D721Med (cell line): ENCODE measurements at regions not wholly inside any gene's neighbourhood (a gene's known extent, or its start where the extent isn't known, plus 50 kb on each side); places are given as distances from the start of the nearest gene placed in this dataset.

Experiments used
- DNase-seq: peaks from one replicate; pipeline ENCODE4 v3.0.0; 2011; ENCODE audit warnings: low spot score; ENCODE audit not compliant: insufficient read length
- FAIRE-seq: peaks from 2 replicates; lab custom pipeline; 2011; peaks lifted over from hg19 to GRCh38; lab: Jason Lieb, UNC
- TF ChIP-seq, protein P1 (sequence below): IDR thresholded peaks from 2 replicates; pipeline ENCODE4 v1.5.1; 2012; ENCODE audit warnings: mild to moderate bottlenecking, control low read depth; ENCODE audit not compliant: insufficient read depth; ENCODE audit errors: missing control alignments

DNA sequence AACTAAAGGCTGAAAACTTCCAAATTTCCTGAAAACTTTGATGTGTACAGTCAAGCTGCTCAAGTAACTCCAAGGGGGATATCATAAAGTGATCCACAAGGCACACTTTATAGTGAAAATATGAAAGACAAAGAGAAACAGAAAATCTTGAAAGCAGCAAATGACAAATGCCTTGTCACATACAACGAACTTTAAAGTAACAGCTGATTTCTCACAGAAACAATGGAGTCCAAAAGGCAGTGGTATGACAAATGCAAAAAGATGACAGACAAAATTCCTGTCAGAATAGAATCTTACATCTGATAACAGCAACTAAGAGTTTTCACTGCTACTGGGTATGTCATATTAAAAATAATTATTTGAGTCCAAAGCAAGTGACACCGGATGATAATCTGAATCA, 1602.3 kb upstream of the PRR20A start:
- DNase-seq = no peak
- no peak for FAIRE-seq
- TF ChIP-seq, protein P1, sequence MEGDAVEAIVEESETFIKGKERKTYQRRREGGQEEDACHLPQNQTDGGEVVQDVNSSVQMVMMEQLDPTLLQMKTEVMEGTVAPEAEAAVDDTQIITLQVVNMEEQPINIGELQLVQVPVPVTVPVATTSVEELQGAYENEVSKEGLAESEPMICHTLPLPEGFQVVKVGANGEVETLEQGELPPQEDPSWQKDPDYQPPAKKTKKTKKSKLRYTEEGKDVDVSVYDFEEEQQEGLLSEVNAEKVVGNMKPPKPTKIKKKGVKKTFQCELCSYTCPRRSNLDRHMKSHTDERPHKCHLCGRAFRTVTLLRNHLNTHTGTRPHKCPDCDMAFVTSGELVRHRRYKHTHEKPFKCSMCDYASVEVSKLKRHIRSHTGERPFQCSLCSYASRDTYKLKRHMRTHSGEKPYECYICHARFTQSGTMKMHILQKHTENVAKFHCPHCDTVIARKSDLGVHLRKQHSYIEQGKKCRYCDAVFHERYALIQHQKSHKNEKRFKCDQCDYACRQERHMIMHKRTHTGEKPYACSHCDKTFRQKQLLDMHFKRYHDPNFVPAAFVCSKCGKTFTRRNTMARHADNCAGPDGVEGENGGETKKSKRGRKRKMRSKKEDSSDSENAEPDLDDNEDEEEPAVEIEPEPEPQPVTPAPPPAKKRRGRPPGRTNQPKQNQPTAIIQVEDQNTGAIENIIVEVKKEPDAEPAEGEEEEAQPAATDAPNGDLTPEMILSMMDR = no peak

DNA sequence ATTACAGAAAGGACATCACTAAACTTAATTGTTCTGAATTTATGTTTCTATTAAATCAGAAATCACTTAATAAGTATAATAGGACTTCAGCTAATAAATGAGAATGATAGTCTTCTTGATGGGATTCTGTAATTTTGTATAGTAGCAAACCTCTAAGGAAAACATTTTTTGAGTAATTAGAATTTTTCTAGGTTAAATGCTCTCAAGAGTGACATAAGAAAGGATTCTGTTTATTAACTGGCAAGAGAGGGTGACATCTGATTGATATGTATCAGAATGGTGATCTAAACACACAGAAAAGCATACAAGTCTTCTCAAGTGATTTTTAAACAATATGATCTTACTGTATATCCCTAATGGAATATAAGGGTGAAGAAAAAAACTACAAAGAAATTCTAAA, 1597.7 kb upstream of the PRR20A start:
- DNase-seq = no peak
- no peak for FAIRE-seq
- TF ChIP-seq, protein P1 = no peak

DNA sequence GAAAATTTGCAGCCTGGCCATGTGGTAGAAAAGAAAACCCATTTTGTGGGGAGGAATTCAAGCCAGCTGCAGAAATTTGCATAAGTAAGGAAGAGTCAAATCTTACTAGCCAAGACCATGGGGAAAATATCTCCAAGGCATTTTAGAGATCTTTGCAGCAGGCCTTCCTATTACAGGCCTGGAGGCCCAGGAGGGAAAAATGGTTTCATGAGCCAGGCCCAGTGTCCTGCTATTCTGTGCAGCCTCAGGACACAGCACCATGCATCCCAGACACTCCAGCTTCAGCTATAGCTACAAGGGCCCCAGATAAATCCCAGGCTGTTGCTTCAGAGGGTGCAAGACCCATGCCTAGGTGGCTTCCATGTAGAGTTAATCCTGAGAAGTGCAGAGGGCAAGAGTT, 1590.1 kb upstream of the PRR20A start:
- DNase-seq (no peak), FAIRE-seq (no peak)
- TF ChIP-seq, protein P1 = no peak

DNA sequence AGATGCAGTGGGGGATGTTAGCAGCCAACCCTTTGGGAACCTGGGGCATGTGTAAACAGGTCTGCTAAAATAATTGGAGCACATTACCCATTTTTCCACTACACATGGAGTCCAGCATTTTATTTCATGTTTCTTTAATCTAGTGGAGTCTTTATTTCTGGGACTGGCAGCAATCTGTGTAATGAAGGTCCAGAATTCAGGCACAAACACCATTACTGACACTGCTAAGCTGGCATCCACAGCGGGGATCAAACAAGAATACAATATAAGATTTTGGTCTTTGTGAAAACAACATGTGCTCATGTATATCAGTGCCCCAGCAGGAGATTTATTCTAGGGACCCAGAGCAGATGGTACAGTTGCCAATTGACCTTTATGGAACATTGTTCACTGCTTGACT, 1587.0 kb upstream of the PRR20A start:
- TF ChIP-seq, protein P1 = no peak
- FAIRE-seq = no peak
- no peak for DNase-seq

DNA sequence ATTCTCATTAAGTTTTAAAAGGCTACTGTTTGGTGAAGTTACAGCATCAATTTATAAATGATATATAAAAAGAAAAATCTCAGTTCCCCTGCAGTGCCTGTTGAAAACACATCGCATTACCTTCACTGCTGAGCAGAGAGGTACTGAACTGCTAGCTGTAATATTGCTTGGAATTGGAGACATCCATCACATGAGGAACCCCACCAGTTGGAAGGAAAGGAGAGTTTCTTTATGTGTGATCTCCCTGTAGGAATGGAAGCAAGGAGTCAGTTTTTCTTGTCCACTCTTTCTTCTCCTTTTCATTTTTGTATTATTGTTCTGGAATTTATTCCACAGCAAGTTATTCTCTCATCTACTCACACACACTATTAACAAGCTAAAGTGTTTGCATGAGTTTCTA, 1586.0 kb upstream of the PRR20A start:
- FAIRE-seq = no peak
- DNase-seq = no peak
- TF ChIP-seq, protein P1 = no peak

DNA sequence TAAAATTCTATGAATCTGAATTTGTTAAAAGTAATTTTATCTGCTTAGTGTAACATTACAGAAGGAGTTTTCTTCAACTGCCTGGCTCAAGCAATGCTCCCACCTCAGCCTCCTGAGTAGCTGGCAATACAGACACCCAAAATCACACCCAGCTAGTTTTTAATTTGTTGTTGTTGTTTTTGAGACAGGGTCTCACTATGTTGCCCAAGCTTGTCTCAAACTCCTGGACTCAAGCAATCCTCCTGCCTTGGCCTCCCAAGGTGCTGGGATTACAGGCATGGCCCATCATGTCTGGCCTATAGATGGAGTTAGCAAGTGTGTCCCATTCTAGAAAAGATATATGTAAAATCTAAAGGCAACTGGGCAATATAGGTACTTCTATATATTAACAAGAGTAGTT, 1580.4 kb upstream of the PRR20A start:
- DNase-seq (no peak), FAIRE-seq (no peak)
- TF ChIP-seq, protein P1 = no peak

DNA sequence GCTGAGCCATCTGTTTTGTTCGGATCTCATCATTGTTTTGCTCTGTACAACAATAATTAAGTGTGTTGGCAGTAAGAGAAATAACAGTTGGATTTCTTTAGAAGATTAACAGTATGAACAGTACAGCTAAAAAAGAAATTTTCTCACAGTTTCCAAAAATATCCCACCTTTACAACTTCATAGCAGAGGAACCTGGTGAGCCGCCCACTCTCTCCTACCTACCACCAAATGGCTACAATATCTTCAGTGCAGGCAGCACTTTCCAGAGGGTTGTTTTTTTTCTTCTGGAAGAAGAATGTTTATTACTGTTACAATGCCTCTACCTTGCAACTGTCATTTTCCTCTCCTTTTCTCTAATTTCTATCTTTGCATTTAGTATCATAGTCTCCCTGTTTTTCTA, 1577.5 kb upstream of the PRR20A start:
- DNase-seq (no peak), FAIRE-seq (no peak)
- TF ChIP-seq, protein P1 = no peak
